BJ (cell line): ENCODE measurements at regions not wholly inside any gene's neighbourhood (a gene's known extent, or its start where the extent isn't known, plus 50 kb on each side); places are given as distances from the start of the nearest gene placed in this dataset.

Source experiments
- CTCF ChIA-PET: fragments of 350-600 bp; formaldehyde crosslinking; extraction: SDS; loops from one replicate; lab custom pipeline; 2021; ENCODE audit warnings: antibody characterized with exemption, inconsistent platforms; lab: Yijun Ruan, JAX
- POLR2A ChIA-PET: fragments of 300-600 bp; sonication (Branson Sonifier 250); formaldehyde crosslinking; extraction: SDS; loops from one replicate; lab custom pipeline; 2021; ENCODE audit warnings: antibody characterized with exemption; lab: Charles Lee
- DNase-seq: peaks from one replicate; pipeline ENCODE4 v3.0.0-alpha.2; 2011; ENCODE audit warnings: low read depth
- H3K27me3 ChIP-seq: 2 replicates; pipeline ENCODE4 v1.6.0; 2011; ENCODE audit warnings: low read length; ENCODE audit not compliant: control insufficient read depth, insufficient read depth
- H3K36me3 ChIP-seq: 2 replicates; pipeline ENCODE4 v1.5.1; 2011; ENCODE audit warnings: low read length; ENCODE audit not compliant: control insufficient read depth, insufficient read depth
- H3K4me3 ChIP-seq: 2 replicates; pipeline ENCODE4 v1.5.1; 2011; ENCODE audit warnings: low read depth, mild to moderate bottlenecking, control low read depth, low read length
- CTCF ChIP-seq: IDR thresholded peaks from 2 replicates; pipeline ENCODE4 v1.5.1; 2011; ENCODE audit warnings: low read depth, mild to moderate bottlenecking, control low read depth, inconsistent platforms, low read length, moderate library complexity; ENCODE audit not compliant: insufficient read depth

- DNase-seq: no peak
- Histone ChIP-seq H3K4me3 (no peak overlapping the region), H3K27me3 (peaks cover 14% of the 10 kb centered on the region), H3K36me3 (no peaks in the 10 kb centered on the region)
- no peak for TF ChIP-seq CTCF
- POLR2A ChIA-PET: no interaction called here
- CTCF ChIA-PET: no interaction called here
These were observed 73.5 kb downstream of the KCNF1 start for GRCh38 chr2:10985260-10985659.

DNA sequence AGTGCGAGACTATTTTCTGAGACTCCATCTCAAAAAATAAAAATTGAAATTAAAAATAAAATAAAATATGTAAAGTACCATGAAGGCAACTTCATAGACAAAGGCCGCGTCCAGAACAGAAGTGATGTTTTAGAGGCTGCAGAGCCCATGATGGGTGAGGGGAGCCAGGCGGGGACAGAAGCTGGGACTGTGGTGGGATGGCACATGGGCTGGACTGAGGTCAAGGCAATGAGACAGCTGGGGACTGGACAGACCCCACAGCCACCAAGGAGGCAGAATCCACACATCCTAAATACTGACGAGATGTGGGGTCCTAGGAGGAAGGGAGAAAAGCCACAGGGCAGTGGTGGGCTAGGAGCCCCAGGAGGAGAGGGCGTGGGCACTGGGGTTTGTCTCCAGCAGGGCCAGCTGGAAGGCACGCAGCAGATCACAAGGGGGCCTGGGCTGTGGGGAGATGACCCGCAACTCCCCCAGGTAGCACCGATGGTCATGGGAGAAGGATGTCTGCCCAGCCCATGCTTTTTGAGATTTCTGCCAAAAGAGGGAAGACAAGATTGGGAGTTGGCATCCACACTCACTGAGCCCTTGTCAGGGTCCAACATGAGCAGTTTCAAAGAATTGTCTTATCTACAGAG lies 74.3 kb downstream of the KCNF1 start:
- Histone ChIP-seq H3K36me3 (no peaks in the 10 kb centered on the region), H3K27me3 (peaks cover 21% of the 10 kb centered on the region), H3K4me3 (no peak overlapping the region)
- ChIA-PET POLR2A (no interaction called here), CTCF (interaction anchor here (0.5 kb wide), 1 partner anchor 145 kb away, joined by 3 read pairs; no protein-coding TSS in a partner anchor)
- no peak for DNase-seq
- no peak for TF ChIP-seq CTCF

DNA sequence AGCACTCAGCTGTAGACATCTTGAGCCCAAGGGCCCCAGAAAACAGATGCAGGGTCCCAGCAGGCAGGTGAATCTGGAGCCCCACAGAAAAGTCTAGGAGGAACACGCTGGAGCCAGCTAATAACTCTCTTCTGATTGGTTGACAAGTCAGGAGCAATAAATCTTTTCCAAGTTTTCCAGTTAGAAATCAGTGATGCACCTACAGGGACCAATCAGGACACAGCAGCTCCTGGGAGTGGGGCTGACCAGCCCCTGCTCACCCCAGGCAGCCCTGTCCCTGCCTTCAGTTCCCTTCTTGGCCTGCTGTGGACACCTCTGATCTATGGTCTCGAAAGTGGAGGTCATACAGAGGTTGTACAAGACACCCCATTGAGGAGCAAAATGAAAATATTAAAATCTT lies 75.7 kb downstream of the KCNF1 start:
- Histone ChIP-seq H3K36me3 (no peaks in the 10 kb centered on the region), H3K27me3 (peaks cover 20% of the 10 kb centered on the region), H3K4me3 (no peak overlapping the region)
- DNase-seq: no peak
- ChIA-PET CTCF (no interaction called here), POLR2A (no interaction called here)
- TF ChIP-seq CTCF: no peak

- no peak for TF ChIP-seq CTCF
- POLR2A ChIA-PET: no interaction called here
- CTCF ChIA-PET: no interaction called here
These were observed 76.1 kb downstream of the KCNF1 start for GRCh38 chr2:10987861-10988260.

GRCh38 chr2:10989151-10989550 lies 77.4 kb downstream of the KCNF1 start:
- no peak for DNase-seq
- ChIA-PET POLR2A (no interaction called here), CTCF (interaction anchor here (1.0 kb wide), 1 partner anchor 11 kb away, joined by 3 read pairs; no protein-coding TSS in a partner anchor)
- no peaks in the 10 kb centered on the region for H3K36me3 ChIP-seq
- H3K27me3 ChIP-seq: peaks cover 13% of the 10 kb centered on the region
- H3K4me3 ChIP-seq: no peak overlapping the region
- TF ChIP-seq CTCF: no peak

More at GRCh38 chr2:10987861-10988260, 76.1 kb downstream of the KCNF1 start:
- Histone ChIP-seq H3K27me3 (peaks cover 20% of the 10 kb centered on the region), H3K4me3 (no peak overlapping the region), H3K36me3 (no peaks in the 10 kb centered on the region)
- no peak for DNase-seq
